ENCODE measurements at regions not wholly inside any gene's neighbourhood (a gene's known extent, or its start where the extent isn't known, plus 50 kb on each side); places are given as distances from the start of the nearest gene placed in this dataset.
"Not testable (repeated sequence)": the region's sequence is repeated elsewhere in the genome, so short reads cannot be mapped to it uniquely, and the experiment has no call there.

GRCh38 chr19:24033963-24034342 is 53.0 kb upstream of the ZNF254 start:
- H3K27me3 Mint-ChIP-seq: no peaks in the 10 kb centered on the region
- H3K4me1 Mint-ChIP-seq (ENCODE audit: low read depth): peaks cover 52% of the 10 kb centered on the region
- peaks cover 7% of the 10 kb centered on the region for H3K36me3 Mint-ChIP-seq
- H3K9me3 Mint-ChIP-seq (ENCODE audit: low read depth): no peaks in the 10 kb centered on the region
- peak overlapping the region; percentile 99 for H3K4me3 Mint-ChIP-seq
- H3K27ac Mint-ChIP-seq: peak overlapping the region; percentile 96

DNA sequence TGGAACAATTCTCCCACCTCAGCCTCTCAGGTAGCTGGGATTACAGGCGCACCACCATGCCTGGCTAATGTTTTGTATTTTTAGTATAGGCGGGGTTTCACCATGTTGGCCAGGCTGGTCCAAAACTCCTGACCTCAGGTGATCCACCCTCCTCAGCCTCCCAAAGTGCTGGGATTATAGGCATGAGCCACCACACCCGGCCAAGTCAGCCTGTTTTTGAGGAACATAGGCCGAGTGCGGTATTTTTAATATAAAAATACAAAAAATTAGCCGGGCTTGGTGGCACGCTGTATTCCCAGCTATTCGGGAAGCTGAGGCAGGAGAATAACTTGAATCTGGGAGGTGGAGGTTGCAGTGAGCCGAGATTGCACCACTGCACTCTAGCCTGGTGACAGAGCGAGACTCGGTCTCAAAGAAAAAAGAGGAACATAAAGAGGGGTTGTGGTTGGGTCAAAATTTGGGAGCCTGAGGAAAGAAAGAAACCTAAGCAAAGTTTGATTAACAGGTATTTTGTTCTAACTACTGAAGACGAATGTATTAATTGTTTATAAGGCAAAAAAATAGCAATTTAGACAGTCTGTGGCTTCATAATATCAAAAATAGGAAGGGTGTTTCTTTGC is 51.6 kb upstream of the ZNF254 start:
- not testable (repeated sequence) for H3K9me3 Mint-ChIP-seq (ENCODE audit: low read depth); H3K27me3 Mint-ChIP-seq; H3K27ac Mint-ChIP-seq; H3K36me3 Mint-ChIP-seq
- peak overlapping the region; percentile 27 for H3K4me3 Mint-ChIP-seq
- peaks cover 57% of the 10 kb centered on the region for H3K4me1 Mint-ChIP-seq (ENCODE audit: low read depth)

Measured in activated naive CD8-positive, alpha-beta T cell (primary cell).